IMR-90 (cell line): ENCODE measurements at regions not wholly inside any gene's neighbourhood (a gene's known extent, or its start where the extent isn't known, plus 50 kb on each side); places are given as distances from the start of the nearest gene placed in this dataset.

Experiments used
- CEBPB ChIP-seq: IDR thresholded peaks from 2 replicates; pipeline ENCODE4 v1.6.1; 2012; ENCODE audit warnings: low read depth, low read length, improper control_type of control experiment
- CHD1 ChIP-seq: IDR thresholded peaks from 2 replicates; pipeline ENCODE4 v1.6.1; 2012; ENCODE audit warnings: low read depth, low read length, improper control_type of control experiment
- MAZ ChIP-seq: IDR thresholded peaks from 2 replicates; pipeline ENCODE4 v1.6.1; 2012; ENCODE audit warnings: low read depth, mild to moderate bottlenecking, low read length, improper control_type of control experiment, moderate library complexity, borderline replicate concordance
- MXI1 ChIP-seq: IDR thresholded peaks from 2 replicates; pipeline ENCODE4 v1.6.1; 2012; ENCODE audit warnings: low read depth, mild to moderate bottlenecking, low read length, moderate library complexity, borderline replicate concordance
- POLR2A ChIP-seq: IDR thresholded peaks from 2 replicates; pipeline ENCODE4 v1.6.1; 2012; ENCODE audit warnings: mild to moderate bottlenecking, low read depth, low read length
- RFX5 ChIP-seq: IDR thresholded peaks from 2 replicates; pipeline ENCODE4 v1.8.0; 2012; ENCODE audit warnings: low read depth, mild to moderate bottlenecking, low read length, moderate library complexity
- SMC3 ChIP-seq: fragments of 150-350 bp; IDR thresholded peaks from 2 replicates; pipeline ENCODE4 v1.6.1; 2016; ENCODE audit warnings: low read depth, mild to moderate bottlenecking, antibody characterized with exemption, low read length, moderate library complexity
- TF ChIP-seq, protein P1 (sequence below): conservative IDR thresholded peaks from 2 replicates; pipeline ENCODE4 v1.5.1; 2012; ENCODE audit warnings: mild to moderate bottlenecking, low read depth, low read length, improper control_type of control experiment

DNA sequence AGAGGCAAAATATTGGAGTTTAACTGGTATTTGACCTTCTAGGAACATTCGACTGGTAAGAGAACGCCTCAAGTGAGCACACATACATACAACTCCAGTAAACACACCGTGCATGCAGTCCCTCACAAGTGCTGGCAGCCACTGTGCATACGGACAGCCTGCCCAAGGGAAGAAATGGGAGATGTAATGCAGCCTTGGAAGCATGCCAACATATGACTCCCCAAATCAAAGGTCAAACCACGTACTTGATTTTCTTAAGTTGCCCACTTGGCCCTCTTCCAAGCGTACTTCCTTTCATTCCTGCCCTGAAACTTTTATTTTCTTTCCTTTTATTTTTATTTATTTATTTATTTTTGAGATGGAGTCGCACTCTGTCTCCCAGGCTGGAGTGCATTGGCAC, 206.6 kb downstream of the SPRY1 start:
- TF ChIP-seq MAZ (no peak), POLR2A (no peak), MXI1 (no peak), SMC3 (no peak), CEBPB (no peak), RFX5 (no peak), CHD1 (no peak)
- TF ChIP-seq, protein P1, sequence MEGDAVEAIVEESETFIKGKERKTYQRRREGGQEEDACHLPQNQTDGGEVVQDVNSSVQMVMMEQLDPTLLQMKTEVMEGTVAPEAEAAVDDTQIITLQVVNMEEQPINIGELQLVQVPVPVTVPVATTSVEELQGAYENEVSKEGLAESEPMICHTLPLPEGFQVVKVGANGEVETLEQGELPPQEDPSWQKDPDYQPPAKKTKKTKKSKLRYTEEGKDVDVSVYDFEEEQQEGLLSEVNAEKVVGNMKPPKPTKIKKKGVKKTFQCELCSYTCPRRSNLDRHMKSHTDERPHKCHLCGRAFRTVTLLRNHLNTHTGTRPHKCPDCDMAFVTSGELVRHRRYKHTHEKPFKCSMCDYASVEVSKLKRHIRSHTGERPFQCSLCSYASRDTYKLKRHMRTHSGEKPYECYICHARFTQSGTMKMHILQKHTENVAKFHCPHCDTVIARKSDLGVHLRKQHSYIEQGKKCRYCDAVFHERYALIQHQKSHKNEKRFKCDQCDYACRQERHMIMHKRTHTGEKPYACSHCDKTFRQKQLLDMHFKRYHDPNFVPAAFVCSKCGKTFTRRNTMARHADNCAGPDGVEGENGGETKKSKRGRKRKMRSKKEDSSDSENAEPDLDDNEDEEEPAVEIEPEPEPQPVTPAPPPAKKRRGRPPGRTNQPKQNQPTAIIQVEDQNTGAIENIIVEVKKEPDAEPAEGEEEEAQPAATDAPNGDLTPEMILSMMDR, result no peak
